Smooth muscle cell (in vitro differentiated cells): ENCODE measurements at regions not wholly inside any gene's neighbourhood (a gene's known extent, or its start where the extent isn't known, plus 50 kb on each side); places are given as distances from the start of the nearest gene placed in this dataset.

ENCODE experiments used
- DNase-seq: peaks from one replicate; lab custom pipeline; 2025; ENCODE audit not compliant: unreplicated experiment; lab: John Stamatoyannopoulos, UW
- H2AFZ ChIP-seq: fragments of 200-600 bp; sonication (generic); 2 replicates; pipeline ENCODE4 v1.6.0; 2016; ENCODE audit warnings: antibody characterized with exemption, low read depth, mild to moderate bottlenecking
- H3F3A ChIP-seq: fragments of 200-600 bp; sonication (generic); 2 replicates; pipeline ENCODE4 v1.6.0; 2017; ENCODE audit warnings: antibody characterized with exemption, low read depth
- H3K27ac ChIP-seq: fragments of 200-600 bp; sonication (generic); 2 replicates; pipeline ENCODE4 v1.5.1; 2016; ENCODE audit warnings: low read depth, mild to moderate bottlenecking
- H3K27me3 ChIP-seq: fragments of 200-600 bp; sonication (generic); 2 replicates; pipeline ENCODE4 v1.6.1; 2016; ENCODE audit warnings: low read depth, mild to moderate bottlenecking
- H3K36me3 ChIP-seq: fragments of 200-600 bp; sonication (generic); 2 replicates; pipeline ENCODE4 v1.5.1; 2016; ENCODE audit warnings: low read depth
- H3K4me1 ChIP-seq: fragments of 200-600 bp; sonication (generic); 2 replicates; pipeline ENCODE4 v1.5.1; 2016; ENCODE audit warnings: low read depth
- H3K4me2 ChIP-seq: fragments of 200-600 bp; sonication (generic); 2 replicates; pipeline ENCODE4 v1.6.0; 2016; ENCODE audit warnings: mild to moderate bottlenecking
- H3K4me3 ChIP-seq: fragments of 200-600 bp; sonication (generic); 2 replicates; pipeline ENCODE4 v1.5.1; 2016; ENCODE audit warnings: mild to moderate bottlenecking
- H3K79me2 ChIP-seq: fragments of 200-600 bp; sonication (generic); 2 replicates; pipeline ENCODE4 v1.6.0; 2016; ENCODE audit warnings: low read depth, mild to moderate bottlenecking
- H3K9ac ChIP-seq: fragments of 200-600 bp; sonication (generic); 2 replicates; pipeline ENCODE4 v1.6.0; 2016; ENCODE audit warnings: low read depth
- H3K9me3 ChIP-seq: fragments of 200-600 bp; sonication (generic); replicated peaks from 2 replicates; pipeline ENCODE4 v1.5.1; 2016; ENCODE audit warnings: low read depth
- H4K20me1 ChIP-seq: fragments of 200-600 bp; sonication (generic); 2 replicates; pipeline ENCODE4 v1.6.0; 2016; ENCODE audit warnings: low read depth
- CTCF ChIP-seq: fragments of 200-600 bp; sonication (generic); IDR thresholded peaks from 2 replicates; pipeline ENCODE4 v1.5.1; 2017; ENCODE audit warnings: borderline replicate concordance, mild to moderate bottlenecking, antibody characterized with exemption; ENCODE audit not compliant: insufficient read depth, poor library complexity, severe bottlenecking
- WGBS: methylation state at CpG from one replicate; pipeline ENCODE4 v1.1.7; 2016; ENCODE audit warnings: low lambda C conversion rate; 5-methylcytosine and 5-hydroxymethylcytosine counted together

GRCh38 chr18:40911582-40912254, 1043.3 kb upstream of the PIK3C3 start:
- TF ChIP-seq CTCF = no peak
- Histone ChIP-seq H3K36me3 (no peaks in the 10 kb centered on the region), H3K9me3 (no peaks in the 10 kb centered on the region), H3K4me2 (peak overlapping the region; percentile 4), H2AFZ (peak overlapping the region; percentile 49), H3K9ac (peak overlapping the region; percentile 71), H3K4me3 (no peak overlapping the region), H3K27me3 (no peaks in the 10 kb centered on the region), H3K4me1 (no peaks in the 10 kb centered on the region), H3K79me2 (no peaks in the 10 kb centered on the region), H3F3A (no peaks in the 10 kb centered on the region), H4K20me1 (no peaks in the 10 kb centered on the region), H3K27ac (peak overlapping the region; percentile 80)
- DNase-seq = no peak
- 54% methylated on average over 4 of the region's 4 CpGs for WGBS

DNA sequence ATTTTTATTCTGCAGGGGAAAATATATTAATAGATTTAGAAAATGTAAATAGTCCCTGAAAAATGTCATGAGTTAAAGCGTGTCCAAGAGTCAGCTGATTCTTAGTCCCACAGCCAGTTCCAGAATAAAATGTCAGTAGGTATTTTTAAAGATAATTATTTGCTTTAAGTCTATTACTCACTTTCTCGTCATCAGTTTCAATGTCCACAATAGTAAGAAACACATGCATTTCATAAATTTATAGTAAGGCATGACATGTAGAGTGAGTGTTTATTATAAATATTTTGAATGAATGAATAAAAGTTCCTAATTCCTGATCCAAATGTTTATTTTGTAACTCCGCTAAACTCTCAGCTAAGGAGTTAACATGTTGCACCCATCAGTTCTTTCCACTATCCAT, 1044.0 kb upstream of the PIK3C3 start:
- TF ChIP-seq CTCF = no peak
- 93% methylated on average over 3 of the region's 3 CpGs for WGBS
- Histone ChIP-seq H3K4me2 (no peak overlapping the region), H3K27ac (peak overlapping the region; percentile 80), H3K4me1 (no peaks in the 10 kb centered on the region), H3K4me3 (no peak overlapping the region), H3K79me2 (no peaks in the 10 kb centered on the region), H3F3A (no peaks in the 10 kb centered on the region), H3K36me3 (no peaks in the 10 kb centered on the region), H3K9me3 (no peaks in the 10 kb centered on the region), H3K9ac (peak overlapping the region; percentile 71), H4K20me1 (no peaks in the 10 kb centered on the region), H3K27me3 (no peaks in the 10 kb centered on the region), H2AFZ (no peak overlapping the region)
- no peak for DNase-seq

DNA sequence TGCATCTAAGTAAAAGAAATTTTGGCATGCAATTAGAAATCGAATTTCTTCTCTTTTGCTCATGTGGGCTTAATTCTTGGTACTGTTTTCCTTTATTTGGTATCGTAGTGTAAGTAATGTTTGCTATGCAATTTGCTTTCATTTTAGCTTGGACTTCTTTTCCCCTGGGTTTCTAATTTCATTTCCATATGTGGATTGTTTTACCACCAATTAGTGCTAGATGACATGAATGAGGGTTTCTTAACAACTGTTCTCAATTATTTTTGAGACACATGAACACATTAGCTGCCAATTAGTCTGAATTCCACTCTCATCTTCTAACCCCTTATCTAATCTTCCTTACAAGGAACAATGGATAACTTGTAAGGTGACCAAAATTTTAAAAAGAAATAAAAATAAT, 1047.2 kb upstream of the PIK3C3 start:
- no peak overlapping the region for H3K4me2 ChIP-seq
- no peaks in the 10 kb centered on the region for H3F3A ChIP-seq
- whole genome bisulfite sequencing = 91% methylated on average over 2 of the region's 2 CpGs
- no peaks in the 10 kb centered on the region for H4K20me1 ChIP-seq
- H3K9ac ChIP-seq = no peak overlapping the region
- no peaks in the 10 kb centered on the region for H3K79me2 ChIP-seq
- H3K36me3 ChIP-seq = no peaks in the 10 kb centered on the region
- H3K9me3 ChIP-seq = no peaks in the 10 kb centered on the region
- no peak overlapping the region for H3K4me3 ChIP-seq
- H3K4me1 ChIP-seq = no peaks in the 10 kb centered on the region
- H3K27me3 ChIP-seq = no peaks in the 10 kb centered on the region
- no peak overlapping the region for H3K27ac ChIP-seq
- DNase-seq = no peak
- H2AFZ ChIP-seq = no peak overlapping the region
- TF ChIP-seq CTCF = no peak

GRCh38 chr18:40904295-40904694, 1050.7 kb upstream of the PIK3C3 start:
- Histone ChIP-seq H3K4me1 (no peaks in the 10 kb centered on the region), H2AFZ (peak overlapping the region; percentile 76), H3K27me3 (no peaks in the 10 kb centered on the region), H3F3A (no peaks in the 10 kb centered on the region), H3K4me3 (no peak overlapping the region), H3K79me2 (no peaks in the 10 kb centered on the region), H3K9me3 (no peaks in the 10 kb centered on the region), H3K9ac (no peak overlapping the region), H4K20me1 (no peaks in the 10 kb centered on the region), H3K4me2 (peak overlapping the region; percentile 45), H3K27ac (peak overlapping the region; percentile 0), H3K36me3 (no peaks in the 10 kb centered on the region)
- WGBS = 8% methylated on average over 1 of the region's 1 CpG
- DNase-seq = no peak
- TF ChIP-seq CTCF = no peak
